ENCODE measurements at regions not wholly inside any gene's neighbourhood (a gene's known extent, or its start where the extent isn't known, plus 50 kb on each side); places are given as distances from the start of the nearest gene placed in this dataset.

DNA sequence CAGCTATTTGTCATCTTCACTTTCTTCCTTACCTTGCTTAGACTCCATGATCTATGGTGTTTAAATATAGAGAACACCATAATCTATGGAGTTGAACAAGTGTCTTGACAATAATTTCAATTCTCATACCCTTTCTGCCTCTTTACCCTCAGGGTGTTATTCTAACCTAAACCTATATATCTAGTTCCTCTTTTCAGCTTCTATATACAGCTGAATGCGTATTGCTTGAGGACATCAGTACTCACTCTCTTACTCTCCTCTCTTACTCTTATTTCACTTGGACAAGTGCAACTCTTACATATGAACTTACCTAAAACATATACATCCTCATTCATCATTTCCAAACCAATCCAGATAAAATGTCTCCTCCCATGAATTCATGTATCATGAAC, 187.1 kb downstream of the RAP2B start:
- POLR2A ChIA-PET, result no interaction called here
- intact Hi-C loops (cut with micrococcal nuclease; ENCODE audit: unreplicated experiment), result no loop called here
- Histone ChIP-seq H3K36me3 (ENCODE audit: control insufficient read depth, insufficient read depth, low read length) (no peaks in the 10 kb centered on the region), H3K4me1 (ENCODE audit: control insufficient read depth, insufficient read depth, low read length) (no peaks in the 10 kb centered on the region), H3K4me3 (ENCODE audit: low read depth in 2 of 2, low read length in 2 of 2) (no peak overlapping the region), H3K27ac (ENCODE audit: low read length) (no peak overlapping the region), H3K27me3 (ENCODE audit: control insufficient read depth, insufficient read depth, low read length) (no peaks in the 10 kb centered on the region), H3K9me3 (ENCODE audit: control insufficient read depth, insufficient read depth, low read depth, low read length) (no peaks in the 10 kb centered on the region)
- BruUV-seq (replicated peaks), result no TSS peak
- DNase-seq (ENCODE audit: low read depth, low spot score) (no peak), ATAC-seq (no peak)
- CTCF ChIA-PET, result no interaction called here
- in situ Hi-C loops (cut with HindIII; ENCODE audit: low pct_unique_long_range_greater_than_20kb, low sequenced_read_pairs), result no loop called here
- TF ChIP-seq TCF7L2 (IDR thresholded peaks at IDR 0.05; ENCODE audit: low read depth, low read length), result no peak
- no peak for TF ChIP-seq REST (IDR thresholded peaks at IDR 0.05; ENCODE audit: insufficient read depth in 1 of 2, low read depth in 2 of 2, low read length in 1 of 2)
- no peak for TF ChIP-seq SIN3A (IDR thresholded peaks at IDR 0.05; ENCODE audit: borderline replicate concordance, insufficient read depth, low read depth, low read length)
- TF ChIP-seq CTCF (IDR thresholded peaks at IDR 0.05), result no peak
- TF ChIP-seq POLR2AphosphoS5 (IDR thresholded peaks at IDR 0.05; ENCODE audit: low read depth, low read length), result no peak

DNA sequence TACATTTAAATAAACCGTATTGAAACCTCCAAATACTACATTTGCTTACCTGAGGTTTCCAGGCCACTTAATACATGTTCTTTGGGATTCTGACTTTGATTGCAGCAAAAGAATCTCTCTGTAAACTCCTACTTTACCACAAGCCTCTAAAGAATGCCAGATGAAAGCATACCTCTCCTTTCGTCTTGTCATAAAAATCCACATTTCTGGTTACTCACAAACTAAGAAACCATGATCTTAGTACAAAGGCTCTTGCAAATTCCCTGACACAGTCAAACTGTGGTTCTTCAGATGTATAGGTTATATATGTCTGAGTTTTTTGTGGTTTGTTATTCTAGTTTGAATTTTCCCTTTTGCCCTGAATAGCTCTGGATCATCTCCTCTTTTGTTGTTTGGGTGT, 188.4 kb downstream of the RAP2B start:
- Histone ChIP-seq H3K9me3 (ENCODE audit: control insufficient read depth, insufficient read depth, low read depth, low read length) (no peaks in the 10 kb centered on the region), H3K4me3 (ENCODE audit: low read depth in 2 of 2, low read length in 2 of 2) (no peak overlapping the region), H3K36me3 (ENCODE audit: control insufficient read depth, insufficient read depth, low read length) (no peaks in the 10 kb centered on the region), H3K4me1 (ENCODE audit: control insufficient read depth, insufficient read depth, low read length) (no peaks in the 10 kb centered on the region), H3K27ac (ENCODE audit: low read length) (no peak overlapping the region), H3K27me3 (ENCODE audit: control insufficient read depth, insufficient read depth, low read length) (no peaks in the 10 kb centered on the region)
- ChIA-PET POLR2A (no interaction called here), CTCF (no interaction called here)
- in situ Hi-C loops (cut with HindIII; ENCODE audit: low pct_unique_long_range_greater_than_20kb, low sequenced_read_pairs), result no loop called here
- intact Hi-C loops (cut with micrococcal nuclease; ENCODE audit: unreplicated experiment), result no loop called here
- no TSS peak for BruUV-seq (replicated peaks)
- TF ChIP-seq CTCF (IDR thresholded peaks at IDR 0.05), result no peak
- no peak for TF ChIP-seq TCF7L2 (IDR thresholded peaks at IDR 0.05; ENCODE audit: low read depth, low read length)
- no peak for TF ChIP-seq SIN3A (IDR thresholded peaks at IDR 0.05; ENCODE audit: borderline replicate concordance, insufficient read depth, low read depth, low read length)
- TF ChIP-seq REST (IDR thresholded peaks at IDR 0.05; ENCODE audit: insufficient read depth in 1 of 2, low read depth in 2 of 2, low read length in 1 of 2), result no peak
- TF ChIP-seq POLR2AphosphoS5 (IDR thresholded peaks at IDR 0.05; ENCODE audit: low read depth, low read length), result no peak
- DNase-seq (ENCODE audit: low read depth, low spot score) (no peak), ATAC-seq (no peak)

Measured in Panc1 (cell line).